ENCODE measurements at regions not wholly inside any gene's neighbourhood (a gene's known extent, or its start where the extent isn't known, plus 50 kb on each side); places are given as distances from the start of the nearest gene placed in this dataset.

GRCh38 chr22:44396727-44397722 is 84.3 kb upstream of the SHISAL1 start:
- Histone ChIP-seq H3K4me3 (ENCODE audit: low read length) (no peak overlapping the region), H3K27me3 (ENCODE audit: control insufficient read depth, insufficient read depth, low read length) (peaks cover 60% of the 10 kb centered on the region), H3K4me2 (ENCODE audit: low read length) (no peak overlapping the region), H3K9ac (ENCODE audit: low read depth, low read length) (no peak overlapping the region), H3K36me3 (ENCODE audit: insufficient read depth, low read length) (no peaks in the 10 kb centered on the region), H3K9me3 (replicated peaks; ENCODE audit: low read length) (no peaks in the 10 kb centered on the region), H3K4me1 (ENCODE audit: control insufficient read depth, insufficient read depth, low read length) (no peaks in the 10 kb centered on the region)

GRCh38 chr22:44396021-44396726 is 83.4 kb upstream of the SHISAL1 start:
- no peak overlapping the region for H3K9ac ChIP-seq (ENCODE audit: low read depth, low read length)
- H3K4me3 ChIP-seq (ENCODE audit: low read length) = no peak overlapping the region
- H3K9me3 ChIP-seq (replicated peaks; ENCODE audit: low read length) = no peaks in the 10 kb centered on the region
- H3K36me3 ChIP-seq (ENCODE audit: insufficient read depth, low read length) = no peaks in the 10 kb centered on the region
- H3K27me3 ChIP-seq (ENCODE audit: control insufficient read depth, insufficient read depth, low read length) = peaks cover 54% of the 10 kb centered on the region
- no peak overlapping the region for H3K4me2 ChIP-seq (ENCODE audit: low read length)
- H3K4me1 ChIP-seq (ENCODE audit: control insufficient read depth, insufficient read depth, low read length) = no peaks in the 10 kb centered on the region

DNA sequence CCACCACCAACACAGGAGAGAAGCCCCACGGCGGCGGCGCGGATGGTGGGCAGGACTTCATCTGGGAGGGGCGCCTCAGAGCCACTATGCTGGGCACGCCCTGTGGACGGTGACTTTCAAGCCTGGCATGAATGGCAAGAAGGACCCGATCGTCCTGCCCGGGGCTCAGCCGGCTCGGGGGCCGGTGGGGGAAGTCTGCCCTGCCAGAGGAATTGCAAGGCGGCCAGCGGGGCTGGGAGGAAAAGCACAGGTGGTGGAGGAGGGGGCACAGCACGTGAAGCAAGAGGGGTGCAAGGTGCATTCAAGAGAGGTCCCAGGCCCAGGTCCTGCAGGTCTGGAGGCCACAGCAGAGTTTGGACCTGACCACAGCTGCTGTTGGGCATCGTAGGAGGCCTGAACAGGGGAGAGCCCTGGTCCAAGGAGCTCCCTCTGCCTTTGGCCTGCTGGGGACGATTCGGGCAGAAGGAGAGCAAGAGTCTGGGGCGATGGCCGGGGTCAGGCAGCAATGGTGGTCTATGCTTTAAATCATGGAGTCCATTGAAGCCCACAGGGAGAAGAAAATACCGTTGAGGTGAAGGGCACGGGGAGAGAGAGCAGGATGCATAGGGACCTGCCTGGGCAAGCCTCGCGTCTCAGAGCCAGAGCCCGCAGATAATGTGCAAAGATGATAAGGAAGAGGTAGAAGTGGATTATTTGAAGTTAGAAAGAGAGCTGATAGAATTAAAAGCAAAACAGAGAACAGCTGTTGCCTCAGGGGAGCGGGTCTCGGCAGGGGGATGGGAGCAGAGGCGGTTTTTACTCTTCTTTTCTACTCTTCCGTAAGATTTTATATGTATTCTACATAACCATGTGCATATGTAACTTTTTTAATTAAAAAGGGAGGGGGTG is 82.6 kb upstream of the SHISAL1 start:
- Histone ChIP-seq H3K9me3 (replicated peaks; ENCODE audit: low read length) (no peaks in the 10 kb centered on the region), H3K4me1 (ENCODE audit: control insufficient read depth, insufficient read depth, low read length) (no peaks in the 10 kb centered on the region), H3K36me3 (ENCODE audit: insufficient read depth, low read length) (no peaks in the 10 kb centered on the region), H3K4me3 (ENCODE audit: low read length) (no peak overlapping the region), H3K27me3 (ENCODE audit: control insufficient read depth, insufficient read depth, low read length) (peaks cover 56% of the 10 kb centered on the region), H3K4me2 (ENCODE audit: low read length) (no peak overlapping the region), H3K9ac (ENCODE audit: low read depth, low read length) (no peak overlapping the region)

- Histone ChIP-seq H3K4me3 (ENCODE audit: low read length) (no peak overlapping the region), H3K27me3 (ENCODE audit: control insufficient read depth, insufficient read depth, low read length) (peaks cover 50% of the 10 kb centered on the region), H3K36me3 (ENCODE audit: insufficient read depth, low read length) (no peaks in the 10 kb centered on the region), H3K4me1 (ENCODE audit: control insufficient read depth, insufficient read depth, low read length) (no peaks in the 10 kb centered on the region), H3K9ac (ENCODE audit: low read depth, low read length) (no peak overlapping the region), H3K9me3 (replicated peaks; ENCODE audit: low read length) (no peaks in the 10 kb centered on the region), H3K4me2 (ENCODE audit: low read length) (no peak overlapping the region)
These were observed 81.7 kb upstream of the SHISAL1 start for GRCh38 chr22:44394246-44395117.

DNA sequence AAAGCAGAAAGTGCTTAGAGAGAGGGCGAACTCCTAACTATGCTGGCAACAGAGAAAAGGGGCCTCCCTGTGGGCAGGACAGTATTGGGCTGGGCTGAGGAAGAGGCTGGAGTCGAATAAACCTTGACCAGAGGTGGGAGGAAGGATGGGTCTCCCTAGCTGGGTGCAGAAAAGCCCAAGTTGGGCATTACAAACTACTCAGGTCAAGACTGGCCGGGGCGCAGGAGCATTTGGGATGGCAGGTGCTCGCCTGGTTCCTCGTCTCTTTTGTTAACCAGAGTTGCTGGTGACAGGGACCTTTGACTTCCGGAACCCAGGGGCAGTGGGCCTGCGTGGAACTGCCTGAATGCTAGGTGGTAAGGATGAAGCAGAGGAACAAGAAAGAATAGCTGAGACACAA is 80.3 kb upstream of the SHISAL1 start:
- H3K4me2 ChIP-seq (ENCODE audit: low read length) = no peak overlapping the region
- H3K27me3 ChIP-seq (ENCODE audit: control insufficient read depth, insufficient read depth, low read length) = peaks cover 60% of the 10 kb centered on the region
- no peaks in the 10 kb centered on the region for H3K36me3 ChIP-seq (ENCODE audit: insufficient read depth, low read length)
- H3K4me1 ChIP-seq (ENCODE audit: control insufficient read depth, insufficient read depth, low read length) = no peaks in the 10 kb centered on the region
- no peaks in the 10 kb centered on the region for H3K9me3 ChIP-seq (replicated peaks; ENCODE audit: low read length)
- H3K4me3 ChIP-seq (ENCODE audit: low read length) = no peak overlapping the region
- no peak overlapping the region for H3K9ac ChIP-seq (ENCODE audit: low read depth, low read length)

DNA sequence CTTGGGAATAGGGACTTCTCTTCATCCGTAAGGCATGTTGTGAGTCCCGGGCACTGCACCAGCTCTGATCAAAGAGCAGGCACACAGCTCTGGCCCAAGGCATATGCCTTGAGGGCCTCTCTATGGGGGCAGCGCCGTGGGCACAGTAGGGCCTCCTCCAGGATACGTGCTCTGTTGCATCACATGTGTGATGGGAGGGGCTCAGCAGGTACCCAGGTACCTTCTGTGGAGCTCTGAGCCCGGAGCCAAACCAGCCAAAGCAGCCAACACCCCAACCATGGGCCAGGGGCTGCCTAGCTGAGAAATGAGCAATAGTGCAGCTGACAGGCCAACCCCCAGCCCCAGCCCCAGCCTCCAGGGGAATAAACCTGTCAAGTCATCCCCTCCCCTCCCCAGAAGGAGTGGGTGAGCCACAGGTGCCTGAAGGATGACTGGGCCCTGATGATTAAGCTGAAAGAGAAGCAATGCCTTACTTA is 79.7 kb upstream of the SHISAL1 start:
- Histone ChIP-seq H3K4me2 (ENCODE audit: low read length) (no peak overlapping the region), H3K4me1 (ENCODE audit: control insufficient read depth, insufficient read depth, low read length) (no peaks in the 10 kb centered on the region), H3K9me3 (replicated peaks; ENCODE audit: low read length) (no peaks in the 10 kb centered on the region), H3K4me3 (ENCODE audit: low read length) (no peak overlapping the region), H3K27me3 (ENCODE audit: control insufficient read depth, insufficient read depth, low read length) (peaks cover 65% of the 10 kb centered on the region), H3K9ac (ENCODE audit: low read depth, low read length) (no peak overlapping the region), H3K36me3 (ENCODE audit: insufficient read depth, low read length) (no peaks in the 10 kb centered on the region)

DNA sequence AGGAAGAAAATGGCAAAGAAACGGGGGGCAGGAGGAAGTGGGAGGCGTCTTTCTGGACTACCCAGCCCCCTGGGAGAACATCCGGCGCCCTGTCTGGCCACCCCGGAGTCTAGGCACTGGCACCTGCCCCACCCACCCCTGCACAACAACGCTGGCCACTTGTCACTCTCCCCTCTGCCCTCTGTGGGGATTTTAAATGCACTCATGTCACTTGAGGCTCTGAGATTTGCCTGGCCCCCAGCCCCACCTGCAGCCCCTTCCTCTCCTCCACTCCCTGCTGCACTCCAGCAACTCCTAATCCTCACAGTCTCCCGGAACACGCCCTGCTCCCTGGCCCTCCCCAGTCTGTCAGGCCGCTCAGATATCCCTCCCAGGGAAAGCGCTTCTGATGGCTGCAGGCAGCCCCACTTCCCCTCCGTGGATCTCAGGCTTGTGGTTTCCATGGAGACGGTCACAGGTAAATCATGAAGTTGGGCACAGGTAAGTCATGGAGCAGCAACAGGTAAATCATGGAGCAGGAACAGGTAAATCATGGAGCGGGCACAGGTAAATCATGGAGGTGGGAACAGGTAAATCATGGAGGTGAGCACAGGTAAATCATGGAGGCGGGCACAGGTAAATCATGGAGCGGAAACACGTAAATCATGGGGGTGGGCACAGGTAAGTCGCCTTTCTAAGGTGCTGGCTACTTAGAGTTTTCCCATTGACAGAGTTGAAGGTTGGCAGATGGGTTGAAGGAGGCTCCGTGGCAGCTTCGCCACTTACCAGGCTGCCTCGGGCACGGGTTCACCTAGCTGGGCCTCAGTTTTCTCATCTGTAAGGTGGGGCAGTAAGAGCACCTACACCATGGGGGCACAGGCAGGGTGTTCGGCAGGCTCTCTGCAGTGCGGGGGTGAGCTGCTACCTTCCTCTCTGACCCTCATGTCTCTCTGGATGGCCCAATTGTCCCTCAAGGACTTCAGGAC is 79.0 kb upstream of the SHISAL1 start:
- H3K36me3 ChIP-seq (ENCODE audit: insufficient read depth, low read length) = no peaks in the 10 kb centered on the region
- H3K9ac ChIP-seq (ENCODE audit: low read depth, low read length) = no peak overlapping the region
- H3K9me3 ChIP-seq (replicated peaks; ENCODE audit: low read length) = no peaks in the 10 kb centered on the region
- peaks cover 65% of the 10 kb centered on the region for H3K27me3 ChIP-seq (ENCODE audit: control insufficient read depth, insufficient read depth, low read length)
- no peak overlapping the region for H3K4me3 ChIP-seq (ENCODE audit: low read length)
- H3K4me1 ChIP-seq (ENCODE audit: control insufficient read depth, insufficient read depth, low read length) = no peaks in the 10 kb centered on the region
- H3K4me2 ChIP-seq (ENCODE audit: low read length) = no peak overlapping the region

DNA sequence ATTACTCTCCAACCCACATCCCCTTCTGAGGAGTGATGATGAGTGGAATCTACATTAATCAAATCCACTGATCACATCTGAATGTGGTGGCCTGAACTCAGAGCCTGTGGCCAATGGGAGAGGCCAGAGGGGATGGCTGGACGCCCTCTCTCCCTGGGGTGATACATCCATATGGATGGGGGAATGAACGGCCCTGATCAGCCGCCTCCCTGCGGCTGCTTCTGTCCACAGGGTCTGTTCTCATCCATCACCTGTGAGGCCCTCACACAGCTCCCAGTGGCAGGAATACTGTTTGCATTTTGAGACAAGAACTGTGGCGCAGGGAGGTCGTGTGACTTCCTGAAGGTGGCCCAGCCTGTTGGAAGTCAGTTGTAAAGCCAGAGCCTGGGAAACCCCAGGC is 78.3 kb upstream of the SHISAL1 start:
- H3K27me3 ChIP-seq (ENCODE audit: control insufficient read depth, insufficient read depth, low read length) = peaks cover 66% of the 10 kb centered on the region
- H3K9me3 ChIP-seq (replicated peaks; ENCODE audit: low read length) = no peaks in the 10 kb centered on the region
- H3K9ac ChIP-seq (ENCODE audit: low read depth, low read length) = no peak overlapping the region
- H3K36me3 ChIP-seq (ENCODE audit: insufficient read depth, low read length) = no peaks in the 10 kb centered on the region
- no peak overlapping the region for H3K4me3 ChIP-seq (ENCODE audit: low read length)
- no peaks in the 10 kb centered on the region for H3K4me1 ChIP-seq (ENCODE audit: control insufficient read depth, insufficient read depth, low read length)
- no peak overlapping the region for H3K4me2 ChIP-seq (ENCODE audit: low read length)

DNA sequence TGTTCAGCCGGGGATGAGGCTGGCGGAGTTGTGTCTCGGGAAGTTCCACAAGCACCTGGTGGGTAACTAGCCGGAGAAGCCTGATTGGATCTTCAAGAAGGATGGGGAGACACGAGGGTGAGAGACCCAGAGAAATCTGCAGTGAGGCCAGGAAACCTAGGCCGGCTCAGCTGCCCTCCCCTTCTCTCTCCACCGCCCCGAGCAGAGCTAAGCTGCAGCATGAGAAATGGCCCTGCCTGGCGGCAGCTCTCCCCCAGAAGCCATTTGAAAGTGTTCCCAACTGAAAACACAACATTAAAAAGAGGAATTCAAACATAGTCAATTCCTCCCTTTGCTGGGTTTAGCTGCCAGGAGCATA is 77.8 kb upstream of the SHISAL1 start:
- no peak overlapping the region for H3K4me2 ChIP-seq (ENCODE audit: low read length)
- H3K4me1 ChIP-seq (ENCODE audit: control insufficient read depth, insufficient read depth, low read length) = no peaks in the 10 kb centered on the region
- H3K9ac ChIP-seq (ENCODE audit: low read depth, low read length) = no peak overlapping the region
- H3K4me3 ChIP-seq (ENCODE audit: low read length) = no peak overlapping the region
- H3K9me3 ChIP-seq (replicated peaks; ENCODE audit: low read length) = no peaks in the 10 kb centered on the region
- no peaks in the 10 kb centered on the region for H3K36me3 ChIP-seq (ENCODE audit: insufficient read depth, low read length)
- H3K27me3 ChIP-seq (ENCODE audit: control insufficient read depth, insufficient read depth, low read length) = peaks cover 68% of the 10 kb centered on the region
